SK-N-SH treated with all-trans-retinoic acid at 6 μM for 48 hours (cell line): ENCODE measurements at regions not wholly inside any gene's neighbourhood (a gene's known extent, or its start where the extent isn't known, plus 50 kb on each side); places are given as distances from the start of the nearest gene placed in this dataset.

ENCODE experiments used
- ARNTL ChIP-seq: fragments of 450-650 bp; formaldehyde crosslinking; IDR thresholded peaks from 2 replicates; pipeline ENCODE4 v1.5.0; 2020; ENCODE audit warnings: low read depth, mild to moderate bottlenecking, moderate library complexity, borderline replicate concordance
- BACH2 ChIP-seq: fragments of 250-450 bp; sonication (Bioruptor Pico); IDR thresholded peaks from 2 replicates; pipeline ENCODE4 v1.9.0; 2021; ENCODE audit warnings: mild to moderate bottlenecking, borderline replicate concordance
- CSDC2 ChIP-seq: fragments of 250-450 bp; sonication (Bioruptor Pico); IDR thresholded peaks from 2 replicates; pipeline ENCODE4 v1.5.0; 2020; ENCODE audit warnings: mild to moderate bottlenecking, moderate library complexity
- ESRRG ChIP-seq: fragments of 250-450 bp; sonication (Bioruptor Pico); IDR thresholded peaks from 2 replicates; pipeline ENCODE4 v1.6.1; 2021; ENCODE audit warnings: mild to moderate bottlenecking
- GLIS3 ChIP-seq: fragments of 250-450 bp; sonication (Bioruptor Pico); IDR thresholded peaks from 2 replicates; pipeline ENCODE4 v1.5.0; 2020; ENCODE audit warnings: mild to moderate bottlenecking, moderate library complexity
- OSR1 ChIP-seq: fragments of 250-450 bp; sonication (Bioruptor Pico); IDR thresholded peaks from 2 replicates; pipeline ENCODE4 v1.8.0; 2022; ENCODE audit warnings: moderate library complexity, mild to moderate bottlenecking, inconsistent platforms
- PATZ1 ChIP-seq: fragments of 250-450 bp; sonication (Bioruptor Pico); IDR thresholded peaks from 2 replicates; pipeline ENCODE4 v1.8.0; 2020; ENCODE audit warnings: mild to moderate bottlenecking, moderate library complexity, borderline replicate concordance
- PPARA ChIP-seq: fragments of 250-450 bp; sonication (Bioruptor Pico); IDR thresholded peaks from 2 replicates; pipeline ENCODE4 v1.5.0; 2020; ENCODE audit warnings: mild to moderate bottlenecking, borderline replicate concordance
- RARB ChIP-seq: fragments of 250-450 bp; sonication (Bioruptor Pico); IDR thresholded peaks from 2 replicates; pipeline ENCODE4 v1.8.0; 2021; ENCODE audit warnings: mild to moderate bottlenecking, moderate library complexity
- SNAI2 ChIP-seq: fragments of 250-450 bp; sonication (Bioruptor Pico); IDR thresholded peaks from 2 replicates; pipeline ENCODE4 v1.5.0; 2020; ENCODE audit warnings: mild to moderate bottlenecking, moderate library complexity
- TSHZ2 ChIP-seq: fragments of 250-450 bp; sonication (Bioruptor Pico); IDR thresholded peaks from 2 replicates; pipeline ENCODE4 v1.5.0; 2020; ENCODE audit warnings: mild to moderate bottlenecking, moderate library complexity
- ZFP3 ChIP-seq: fragments of 250-450 bp; sonication (Bioruptor Pico); IDR thresholded peaks from 2 replicates; pipeline ENCODE4 v1.5.0; 2020; ENCODE audit warnings: mild to moderate bottlenecking, moderate library complexity
- ZFP30 ChIP-seq: fragments of 450-650 bp; formaldehyde crosslinking; IDR thresholded peaks from 2 replicates; pipeline ENCODE4 v1.5.0; 2022; ENCODE audit warnings: mild to moderate bottlenecking, moderate library complexity
- ZNF70 ChIP-seq: fragments of 450-650 bp; formaldehyde crosslinking; IDR thresholded peaks from 2 replicates; pipeline ENCODE4 v1.5.0; 2020; ENCODE audit warnings: mild to moderate bottlenecking, moderate library complexity

GRCh38 chr2:142307086-142307485, 176.3 kb upstream of the LRP1B start:
- TF ChIP-seq CSDC2 (CRISPR knock-in tag) (no peak), PATZ1 (CRISPR knock-in tag) (no peak), ARNTL (CRISPR knock-in tag) (no peak), BACH2 (no peak), OSR1 (no peak), ZNF70 (no peak), ZFP30 (CRISPR knock-in tag) (no peak), RARB (CRISPR knock-in tag) (no peak), PPARA (CRISPR knock-in tag) (no peak), TSHZ2 (CRISPR knock-in tag) (no peak), SNAI2 (CRISPR knock-in tag) (no peak), GLIS3 (no peak), ESRRG (CRISPR knock-in tag) (no peak), ZFP3 (CRISPR knock-in tag) (no peak)
